ENCODE measurements at regions not wholly inside any gene's neighbourhood (a gene's known extent, or its start where the extent isn't known, plus 50 kb on each side); places are given as distances from the start of the nearest gene placed in this dataset.

DNA sequence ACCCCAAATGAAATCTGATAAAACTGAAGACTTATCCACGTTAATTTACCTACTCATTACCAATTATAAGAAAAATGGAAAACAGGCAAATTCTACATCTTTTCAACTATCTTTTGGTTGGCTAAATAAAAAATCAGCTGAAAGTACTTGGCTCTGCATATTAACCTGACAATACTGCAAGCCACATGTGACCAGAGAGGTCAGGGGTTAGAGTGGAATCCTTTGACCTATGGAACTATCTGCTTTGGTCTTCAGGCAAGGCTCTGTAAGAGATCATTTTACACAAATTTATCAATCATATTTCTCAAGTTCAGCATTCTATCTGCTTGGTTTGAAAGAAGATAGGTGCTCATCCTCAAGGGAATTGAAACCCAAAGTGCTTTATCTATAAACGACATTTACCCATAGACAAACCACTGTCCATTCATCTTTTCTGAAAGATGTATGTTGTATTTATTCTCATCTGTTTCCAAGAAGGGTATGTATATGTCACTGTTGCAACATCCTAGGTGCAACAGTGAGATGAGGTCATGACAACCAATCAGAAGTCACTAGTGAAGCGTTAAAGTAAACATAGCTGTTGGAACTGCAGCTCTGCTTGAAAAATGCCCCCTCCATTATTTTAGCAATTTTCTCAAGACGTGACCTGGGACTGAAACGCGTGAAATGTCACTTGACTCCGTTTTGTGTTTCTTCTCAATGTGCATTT is 144.9 kb upstream of the POU5F2 start:
- TF ChIP-seq, protein P1, sequence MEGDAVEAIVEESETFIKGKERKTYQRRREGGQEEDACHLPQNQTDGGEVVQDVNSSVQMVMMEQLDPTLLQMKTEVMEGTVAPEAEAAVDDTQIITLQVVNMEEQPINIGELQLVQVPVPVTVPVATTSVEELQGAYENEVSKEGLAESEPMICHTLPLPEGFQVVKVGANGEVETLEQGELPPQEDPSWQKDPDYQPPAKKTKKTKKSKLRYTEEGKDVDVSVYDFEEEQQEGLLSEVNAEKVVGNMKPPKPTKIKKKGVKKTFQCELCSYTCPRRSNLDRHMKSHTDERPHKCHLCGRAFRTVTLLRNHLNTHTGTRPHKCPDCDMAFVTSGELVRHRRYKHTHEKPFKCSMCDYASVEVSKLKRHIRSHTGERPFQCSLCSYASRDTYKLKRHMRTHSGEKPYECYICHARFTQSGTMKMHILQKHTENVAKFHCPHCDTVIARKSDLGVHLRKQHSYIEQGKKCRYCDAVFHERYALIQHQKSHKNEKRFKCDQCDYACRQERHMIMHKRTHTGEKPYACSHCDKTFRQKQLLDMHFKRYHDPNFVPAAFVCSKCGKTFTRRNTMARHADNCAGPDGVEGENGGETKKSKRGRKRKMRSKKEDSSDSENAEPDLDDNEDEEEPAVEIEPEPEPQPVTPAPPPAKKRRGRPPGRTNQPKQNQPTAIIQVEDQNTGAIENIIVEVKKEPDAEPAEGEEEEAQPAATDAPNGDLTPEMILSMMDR (IDR thresholded peaks at IDR 0.05) = no peak
- no peak for TF ChIP-seq POLR2AphosphoS5 (IDR thresholded peaks at IDR 0.05; ENCODE audit: low read depth, low read length)
- TF ChIP-seq SIN3A (IDR thresholded peaks at IDR 0.05; ENCODE audit: borderline replicate concordance, insufficient read depth, low read depth, low read length) = no peak
- TF ChIP-seq, protein P2, sequence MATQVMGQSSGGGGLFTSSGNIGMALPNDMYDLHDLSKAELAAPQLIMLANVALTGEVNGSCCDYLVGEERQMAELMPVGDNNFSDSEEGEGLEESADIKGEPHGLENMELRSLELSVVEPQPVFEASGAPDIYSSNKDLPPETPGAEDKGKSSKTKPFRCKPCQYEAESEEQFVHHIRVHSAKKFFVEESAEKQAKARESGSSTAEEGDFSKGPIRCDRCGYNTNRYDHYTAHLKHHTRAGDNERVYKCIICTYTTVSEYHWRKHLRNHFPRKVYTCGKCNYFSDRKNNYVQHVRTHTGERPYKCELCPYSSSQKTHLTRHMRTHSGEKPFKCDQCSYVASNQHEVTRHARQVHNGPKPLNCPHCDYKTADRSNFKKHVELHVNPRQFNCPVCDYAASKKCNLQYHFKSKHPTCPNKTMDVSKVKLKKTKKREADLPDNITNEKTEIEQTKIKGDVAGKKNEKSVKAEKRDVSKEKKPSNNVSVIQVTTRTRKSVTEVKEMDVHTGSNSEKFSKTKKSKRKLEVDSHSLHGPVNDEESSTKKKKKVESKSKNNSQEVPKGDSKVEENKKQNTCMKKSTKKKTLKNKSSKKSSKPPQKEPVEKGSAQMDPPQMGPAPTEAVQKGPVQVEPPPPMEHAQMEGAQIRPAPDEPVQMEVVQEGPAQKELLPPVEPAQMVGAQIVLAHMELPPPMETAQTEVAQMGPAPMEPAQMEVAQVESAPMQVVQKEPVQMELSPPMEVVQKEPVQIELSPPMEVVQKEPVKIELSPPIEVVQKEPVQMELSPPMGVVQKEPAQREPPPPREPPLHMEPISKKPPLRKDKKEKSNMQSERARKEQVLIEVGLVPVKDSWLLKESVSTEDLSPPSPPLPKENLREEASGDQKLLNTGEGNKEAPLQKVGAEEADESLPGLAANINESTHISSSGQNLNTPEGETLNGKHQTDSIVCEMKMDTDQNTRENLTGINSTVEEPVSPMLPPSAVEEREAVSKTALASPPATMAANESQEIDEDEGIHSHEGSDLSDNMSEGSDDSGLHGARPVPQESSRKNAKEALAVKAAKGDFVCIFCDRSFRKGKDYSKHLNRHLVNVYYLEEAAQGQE (IDR thresholded peaks at IDR 0.05; ENCODE audit: insufficient read depth in 1 of 2, low read depth in 2 of 2, low read length in 1 of 2) = no peak

Data from Panc1 (cell line).